Stimulated activated CD8-positive, alpha-beta memory T cell treated with anti-CD3 and anti-CD28 coated beads, Interleukin-15, amount 100 ng/mL, for 24 hours (primary cell): ENCODE measurements at regions not wholly inside any gene's neighbourhood (a gene's known extent, or its start where the extent isn't known, plus 50 kb on each side); places are given as distances from the start of the nearest gene placed in this dataset.
"Not testable (repeated sequence)": the region's sequence is repeated elsewhere in the genome, so short reads cannot be mapped to it uniquely, and the experiment has no call there.

ENCODE experiments used
- DNase-seq: peaks from one replicate; pipeline ENCODE4 v3.0.0-alpha.2; 2020; ENCODE audit warnings: low read depth

DNA sequence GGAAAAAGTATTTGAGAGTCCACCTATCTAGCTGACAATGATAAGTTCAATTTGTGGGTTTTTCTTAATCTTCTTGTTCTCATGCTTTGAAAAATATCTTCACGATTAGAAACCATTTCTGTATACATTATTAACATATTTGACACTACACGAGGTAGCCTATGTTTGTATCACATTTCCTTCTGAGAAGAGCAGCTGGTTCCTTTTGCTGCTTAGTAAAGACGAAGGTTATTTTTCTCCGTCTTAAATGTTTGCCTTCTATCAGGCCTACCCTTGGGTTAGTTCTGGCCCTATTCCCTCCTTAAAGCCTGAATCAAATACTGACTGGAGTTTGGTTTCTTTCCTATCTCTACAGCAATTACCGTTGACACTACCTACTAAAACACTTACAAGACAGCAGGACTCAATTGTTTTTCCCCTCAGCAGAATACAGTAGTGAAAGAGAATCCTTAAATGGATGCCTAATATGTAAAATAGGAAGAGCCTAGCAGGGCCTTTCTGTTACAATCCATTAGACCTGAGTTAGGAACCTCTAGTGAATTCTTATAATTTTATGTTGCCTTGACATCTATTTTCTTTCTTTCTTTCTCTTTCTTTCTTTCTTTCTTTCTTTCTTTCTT is 790.4 kb downstream of the EPHA4 start:
- DNase-seq = no peak

DNA sequence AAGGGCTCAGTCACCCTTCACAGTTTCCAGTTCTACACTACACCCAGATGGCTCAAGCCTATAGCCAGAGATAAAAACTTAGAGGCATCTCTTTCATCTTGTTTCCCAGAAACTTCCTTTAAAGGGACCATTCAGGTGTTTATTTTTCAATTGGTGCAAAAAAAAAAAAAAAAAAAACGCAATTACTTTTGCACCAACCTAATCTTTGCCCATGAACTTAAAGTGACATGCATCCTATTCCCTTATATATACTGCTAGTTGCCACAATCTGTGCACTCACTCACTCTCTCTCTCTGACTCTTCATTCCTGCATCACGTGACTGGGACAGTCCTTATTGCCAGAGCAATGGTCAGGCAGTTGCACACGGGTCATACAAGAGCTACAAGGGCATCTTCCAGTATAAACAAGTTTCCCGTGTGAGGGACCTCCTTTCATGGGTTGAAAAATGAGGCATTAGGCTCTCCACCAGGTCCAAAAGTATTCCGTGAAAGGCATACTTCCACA is 789.4 kb downstream of the EPHA4 start:
- no peak for DNase-seq

DNA sequence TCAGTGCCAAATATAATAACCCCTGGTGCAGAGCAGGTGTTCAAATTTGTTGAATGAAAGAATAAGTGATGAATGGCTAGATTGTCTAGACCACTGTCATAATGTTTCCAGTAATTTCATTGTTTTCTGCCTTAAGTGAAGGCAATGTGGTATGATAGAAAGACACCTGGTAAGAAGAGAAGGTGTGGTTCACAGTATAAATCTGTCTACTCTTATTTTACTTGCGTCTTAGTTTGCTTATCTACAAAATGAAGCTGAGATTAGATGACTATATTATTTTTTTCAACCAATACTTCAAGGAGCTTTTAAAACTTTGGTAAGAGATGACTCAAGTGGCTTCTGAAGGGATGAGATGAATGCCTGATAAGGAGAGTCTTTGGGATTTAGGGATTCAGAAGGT is 788.4 kb downstream of the EPHA4 start:
- no peak for DNase-seq

DNA sequence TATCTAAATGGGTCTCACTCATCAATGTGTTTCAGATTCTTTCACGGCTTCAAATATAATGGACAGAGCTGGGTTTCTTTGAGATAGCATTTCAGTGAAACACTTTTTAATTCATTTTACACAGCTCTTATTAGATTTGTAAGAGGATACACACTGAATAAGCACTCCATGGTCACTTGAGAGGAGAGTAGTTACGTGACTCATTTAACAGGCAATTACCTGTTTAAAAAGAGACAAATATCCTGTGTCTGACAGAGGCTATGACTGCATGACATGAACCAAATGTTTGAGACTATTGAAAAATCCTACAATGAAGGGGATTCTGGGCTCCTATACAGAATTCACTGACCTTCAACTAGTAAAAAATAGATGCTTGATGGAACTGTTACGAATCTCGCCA is 786.9 kb downstream of the EPHA4 start:
- DNase-seq = no peak

DNA sequence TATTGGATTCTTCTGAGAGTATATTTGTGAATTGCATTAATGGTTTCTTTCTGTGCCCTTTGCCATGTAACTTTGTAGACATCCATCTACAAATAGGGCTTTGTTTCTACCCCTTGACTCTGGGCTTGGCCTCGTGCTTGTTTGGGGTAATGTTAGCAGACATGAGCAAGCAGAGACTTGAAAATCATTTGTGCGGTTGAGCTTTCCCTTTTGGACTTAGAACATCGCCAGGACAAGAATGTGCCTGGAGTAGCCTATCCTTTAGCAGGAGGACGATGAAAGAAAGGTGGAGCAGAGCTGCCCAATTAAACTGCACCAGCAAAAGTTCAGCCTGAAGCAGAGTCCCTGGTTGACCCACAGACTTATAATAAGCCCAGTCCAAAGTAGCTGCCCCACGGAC is 785.9 kb downstream of the EPHA4 start:
- no peak for DNase-seq

DNA sequence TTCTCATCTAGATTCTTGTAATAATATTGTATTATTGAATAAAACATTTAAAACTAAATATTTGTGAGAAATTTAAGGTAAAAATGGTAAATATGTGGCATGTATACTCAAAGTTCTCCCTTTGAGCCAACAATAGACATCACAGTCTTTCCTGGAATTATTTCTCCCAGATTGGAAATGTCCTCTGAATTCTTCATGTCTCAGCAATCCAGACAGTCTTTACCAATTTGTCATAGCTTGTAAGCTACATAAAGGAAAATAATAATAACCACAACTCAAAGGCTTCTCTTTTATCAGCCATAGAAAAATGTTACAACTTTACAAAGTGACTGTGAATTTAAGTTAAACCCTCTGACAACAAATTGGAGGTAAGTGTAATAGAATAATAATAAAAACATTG is 784.9 kb downstream of the EPHA4 start:
- no peak for DNase-seq

DNA sequence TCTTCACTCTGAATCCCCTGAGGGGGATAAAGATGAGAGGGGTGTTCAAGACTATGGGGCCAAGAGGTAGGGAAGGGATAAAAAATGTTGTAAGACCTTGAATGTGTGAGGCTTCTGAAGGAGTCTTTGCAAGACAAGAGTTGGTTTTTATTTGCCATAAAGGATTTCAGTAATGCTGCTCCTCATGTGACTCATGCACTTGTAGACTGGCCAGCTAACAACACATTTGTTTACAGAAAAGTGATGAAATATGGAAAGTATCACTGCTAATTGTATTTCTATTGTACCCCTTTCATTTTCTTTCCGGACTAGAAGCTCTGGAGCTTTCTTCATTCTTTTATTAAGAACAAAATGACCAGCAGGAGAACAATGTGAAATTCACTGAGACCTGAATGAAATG is 782.1 kb downstream of the EPHA4 start:
- no peak for DNase-seq

DNA sequence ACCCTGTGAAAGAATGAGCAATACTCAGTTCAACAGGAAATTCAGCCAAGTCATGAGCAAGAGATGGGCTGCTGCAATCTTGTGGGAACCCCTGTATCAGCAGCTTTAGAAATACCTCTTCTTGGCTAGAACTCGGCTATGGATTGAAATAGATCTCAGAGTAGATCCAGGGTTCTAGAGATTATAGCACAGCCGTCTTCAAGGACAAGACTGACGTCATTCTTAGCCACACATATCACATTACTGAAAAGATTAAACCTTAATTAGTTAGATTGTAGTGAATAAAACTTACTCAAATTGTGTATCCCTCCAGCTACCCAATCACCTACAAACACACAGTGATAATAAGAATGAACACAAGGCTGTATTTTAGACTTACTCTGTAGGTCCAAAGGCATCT is 776.4 kb downstream of the EPHA4 start:
- no peak for DNase-seq

DNA sequence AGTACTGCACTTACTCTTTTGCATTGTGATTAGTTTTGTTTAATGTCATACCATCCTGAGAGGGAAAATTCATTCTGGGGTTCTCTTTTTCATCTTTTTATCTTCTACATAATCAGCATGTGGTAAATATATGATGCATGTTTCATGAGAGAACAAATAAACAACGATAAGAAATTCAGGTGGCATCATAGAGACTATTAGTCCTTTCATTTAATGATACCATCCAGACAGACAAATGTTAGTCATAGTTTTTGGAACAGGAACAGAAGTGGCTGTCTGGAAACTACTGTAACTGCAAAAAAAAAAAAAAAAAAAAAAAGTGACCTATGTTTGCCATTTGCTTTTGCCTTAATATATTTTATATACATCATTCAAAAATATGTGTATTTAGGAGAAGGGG is 761.0 kb downstream of the EPHA4 start:
- DNase-seq = no peak

DNA sequence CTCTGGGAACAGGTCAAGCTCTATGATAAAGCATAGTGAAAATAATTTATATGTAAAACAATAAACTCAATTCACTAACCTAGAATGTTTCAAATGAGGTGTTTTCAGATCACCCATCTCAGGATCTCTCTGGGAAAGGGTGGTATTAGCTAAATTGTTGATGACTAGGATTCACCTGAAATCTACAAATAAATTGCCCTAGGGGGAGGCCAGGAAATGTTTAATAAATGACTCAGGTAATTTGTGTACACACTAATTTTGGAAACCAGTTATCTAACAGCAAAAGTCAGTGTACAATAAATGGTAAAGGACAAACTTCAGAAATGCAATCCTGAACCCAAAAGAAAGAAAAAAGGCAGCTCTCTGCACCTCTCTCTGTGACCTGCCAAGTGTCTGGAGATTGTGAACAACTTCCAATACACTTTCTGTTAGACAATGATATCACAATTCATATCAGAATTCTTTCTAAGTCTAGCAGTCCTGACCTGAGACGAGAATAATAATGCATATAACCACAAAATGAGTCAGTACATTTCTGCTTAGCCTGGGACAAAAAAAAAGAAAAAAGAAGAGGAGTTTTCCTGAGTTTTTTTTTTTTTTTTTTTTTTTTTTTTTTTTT is 760.0 kb downstream of the EPHA4 start:
- no peak for DNase-seq

DNA sequence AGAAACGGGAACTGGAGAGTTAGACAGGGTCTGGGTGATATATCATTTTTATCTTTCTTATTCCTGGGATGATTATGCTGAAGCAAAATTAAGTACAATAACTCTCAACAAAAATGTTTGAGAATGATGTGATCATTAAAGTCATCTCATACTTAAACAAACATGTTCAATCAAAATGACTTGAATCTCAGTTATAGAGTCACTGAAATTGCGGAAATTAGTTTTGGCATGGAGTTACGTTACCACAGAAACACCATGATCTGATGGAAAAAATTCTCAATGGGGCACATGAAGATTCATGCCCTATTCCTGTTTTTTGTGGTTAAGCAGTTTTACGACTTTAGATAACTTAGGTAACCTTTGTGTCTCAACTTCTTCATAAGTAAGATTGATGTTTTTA is 757.7 kb downstream of the EPHA4 start:
- no peak for DNase-seq

DNA sequence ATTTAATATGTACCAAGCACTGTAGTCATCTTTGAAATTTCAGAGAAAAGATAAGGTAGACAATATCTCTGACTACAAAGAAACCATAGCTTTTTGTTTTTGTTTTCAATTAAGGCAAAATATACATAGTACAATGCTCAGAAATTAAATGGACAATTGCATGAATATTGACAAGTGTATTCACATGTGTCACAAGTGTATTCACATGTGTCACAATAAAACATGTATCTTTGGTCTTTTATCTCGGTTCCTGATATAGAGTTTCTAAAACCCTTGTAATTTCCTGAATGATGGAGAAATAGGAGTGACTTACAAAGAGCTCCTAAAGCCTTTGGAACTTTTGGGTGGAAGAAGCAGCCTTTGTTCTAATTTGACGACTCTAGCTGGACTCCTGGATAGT is 756.4 kb downstream of the EPHA4 start:
- DNase-seq = no peak

DNA sequence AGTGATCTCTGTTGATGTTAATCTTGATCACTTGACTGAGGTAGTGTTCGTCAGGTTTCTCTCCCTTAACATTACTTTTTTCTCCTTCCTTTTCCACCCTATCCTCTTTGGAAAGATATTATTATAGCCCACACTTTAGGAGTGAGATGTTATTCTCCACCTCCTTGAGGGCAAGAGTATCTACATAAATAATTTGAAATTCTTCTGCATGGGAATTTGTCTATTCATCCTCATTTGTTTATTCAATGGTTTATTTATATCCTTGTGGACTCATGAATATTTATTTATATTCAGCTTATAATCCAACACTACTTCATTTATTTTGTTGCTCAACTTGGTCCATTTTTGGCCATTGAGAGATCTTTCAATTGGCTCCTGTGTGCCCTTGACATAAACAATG is 750.4 kb downstream of the EPHA4 start:
- no peak for DNase-seq

DNA sequence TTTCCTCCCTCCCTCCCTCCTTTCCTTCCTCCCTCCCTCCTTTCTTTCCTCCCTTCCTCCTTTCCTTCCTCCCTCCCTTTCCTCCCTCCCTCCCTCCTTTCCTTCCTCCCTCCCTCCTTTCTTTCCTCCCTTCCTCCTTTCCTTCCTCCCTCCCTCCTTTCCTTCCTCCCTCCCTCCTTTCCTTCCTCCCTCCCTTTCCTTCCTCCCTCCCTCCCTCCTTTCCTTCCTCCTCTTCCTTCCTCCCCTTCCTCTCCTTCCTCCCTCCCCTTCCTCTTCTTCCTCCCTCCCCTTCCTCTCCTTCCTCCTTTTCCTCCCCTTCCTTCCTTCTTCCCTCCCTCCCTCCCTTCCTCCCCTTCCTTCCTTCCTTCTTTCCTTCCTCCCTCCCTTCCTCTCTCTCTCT is 748.5 kb downstream of the EPHA4 start:
- DNase-seq = not testable (repeated sequence)

DNA sequence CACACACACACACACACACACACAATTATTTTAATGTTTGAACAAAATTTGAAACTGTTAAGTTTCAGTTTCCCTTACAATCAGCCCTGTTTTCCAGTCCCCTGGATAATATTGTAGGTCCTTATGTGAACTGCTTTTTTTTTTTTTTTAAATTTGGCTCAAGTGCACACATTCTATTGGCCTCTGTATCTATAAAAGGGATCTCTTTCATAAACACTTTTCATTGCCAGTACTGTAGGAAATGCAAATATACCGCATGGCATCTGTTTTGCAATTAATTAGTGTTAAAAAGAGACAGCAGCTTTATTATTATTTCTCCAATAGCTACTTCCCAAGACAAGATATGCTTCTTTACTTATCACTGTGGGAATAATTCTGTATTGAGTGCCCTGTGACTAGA is 738.7 kb downstream of the EPHA4 start:
- no peak for DNase-seq

DNA sequence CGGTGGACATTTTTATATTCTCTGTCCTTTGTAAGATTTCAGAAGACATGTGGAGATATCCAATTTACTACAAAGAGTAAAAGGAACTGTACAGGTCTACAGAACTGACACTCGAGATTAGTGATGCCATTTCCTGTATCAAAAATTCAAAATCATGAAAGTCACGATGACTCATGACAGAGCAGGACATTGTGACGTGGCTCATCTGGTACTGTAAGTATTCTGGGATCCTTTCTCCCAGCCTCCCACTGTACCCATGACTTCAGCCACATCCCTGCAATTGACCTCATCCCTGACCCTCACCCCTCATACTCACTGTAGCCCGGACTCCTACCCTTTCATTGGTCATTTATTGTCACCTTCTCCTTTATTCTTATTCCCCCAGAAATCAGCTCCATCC is 736.5 kb downstream of the EPHA4 start:
- DNase-seq = no peak

DNA sequence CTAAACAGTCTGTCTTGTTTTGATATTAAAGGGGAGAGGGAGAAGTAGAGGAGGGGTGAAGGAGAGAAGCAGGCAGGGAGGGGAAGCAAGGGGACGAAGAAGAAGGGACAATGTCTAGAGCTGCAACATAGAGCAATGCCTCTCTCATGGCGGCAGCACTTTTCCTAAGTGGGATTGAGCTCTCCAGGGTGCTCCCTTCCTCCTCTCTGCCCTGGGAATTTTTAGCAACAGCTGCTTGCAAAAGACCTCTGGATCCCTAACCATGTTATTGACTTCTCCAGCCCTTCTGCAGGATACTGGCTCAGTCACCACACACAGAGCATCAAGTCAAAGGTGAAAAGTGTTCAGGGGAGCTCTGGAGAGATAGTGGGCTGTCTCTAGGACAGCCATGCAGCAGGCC is 734.9 kb downstream of the EPHA4 start:
- no peak for DNase-seq

DNA sequence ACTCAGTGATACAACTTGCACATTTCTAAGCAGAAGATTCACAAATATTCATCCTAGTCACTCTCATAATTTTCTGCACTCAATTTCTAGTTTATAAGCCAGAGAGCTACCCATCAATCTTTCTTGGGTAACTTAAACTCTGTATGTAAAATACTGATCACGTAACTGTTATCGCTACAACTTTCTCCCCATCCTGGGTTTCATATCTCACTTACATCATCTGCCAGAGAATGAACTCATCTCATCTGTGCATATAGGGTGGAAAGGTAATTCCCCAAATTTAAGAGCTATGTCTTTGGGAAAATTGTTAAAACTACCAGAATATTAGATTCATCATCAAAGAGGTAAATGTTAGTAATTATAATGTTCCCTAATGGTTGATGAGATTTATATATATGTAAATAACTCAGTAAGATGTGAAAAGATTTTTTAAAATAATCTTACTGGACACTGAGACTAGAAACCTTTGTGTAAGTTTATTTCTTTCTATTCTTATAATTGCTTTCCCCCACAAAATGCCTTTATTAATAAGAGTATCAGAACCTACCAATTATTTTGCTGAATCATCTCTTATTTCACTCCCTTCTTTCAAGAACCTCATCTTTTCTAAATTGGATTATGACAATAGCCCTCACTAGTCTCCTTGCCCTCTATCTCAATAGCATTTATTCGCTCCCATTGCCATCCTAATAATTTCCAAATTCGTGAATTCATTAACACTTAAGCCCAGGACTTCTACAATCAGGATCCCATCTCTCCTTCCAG is 729.0 kb downstream of the EPHA4 start:
- DNase-seq = no peak

DNA sequence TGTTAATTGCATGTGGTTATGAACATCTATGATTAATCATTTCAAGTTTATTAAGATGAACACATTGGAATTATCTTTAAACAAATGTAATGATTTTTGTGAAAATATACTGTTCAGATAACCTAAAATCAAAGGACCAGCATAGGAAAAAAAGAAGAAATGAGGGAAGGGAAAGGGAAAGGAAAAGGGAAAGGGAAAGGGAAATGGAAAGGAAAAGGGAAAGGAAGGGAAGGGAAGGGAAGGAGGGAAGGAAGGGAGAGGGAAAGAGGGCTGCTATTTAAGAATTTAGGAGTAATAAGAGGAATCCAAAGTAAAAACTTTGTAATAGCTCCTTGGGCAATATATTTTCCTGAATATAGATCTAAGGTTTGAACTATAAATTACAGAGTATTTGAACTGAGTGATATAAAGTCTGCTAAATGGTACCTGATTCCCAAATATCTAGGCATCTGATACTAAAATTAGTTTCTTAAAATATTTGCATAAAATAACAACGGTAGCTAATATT is 726.3 kb downstream of the EPHA4 start:
- DNase-seq = no peak

DNA sequence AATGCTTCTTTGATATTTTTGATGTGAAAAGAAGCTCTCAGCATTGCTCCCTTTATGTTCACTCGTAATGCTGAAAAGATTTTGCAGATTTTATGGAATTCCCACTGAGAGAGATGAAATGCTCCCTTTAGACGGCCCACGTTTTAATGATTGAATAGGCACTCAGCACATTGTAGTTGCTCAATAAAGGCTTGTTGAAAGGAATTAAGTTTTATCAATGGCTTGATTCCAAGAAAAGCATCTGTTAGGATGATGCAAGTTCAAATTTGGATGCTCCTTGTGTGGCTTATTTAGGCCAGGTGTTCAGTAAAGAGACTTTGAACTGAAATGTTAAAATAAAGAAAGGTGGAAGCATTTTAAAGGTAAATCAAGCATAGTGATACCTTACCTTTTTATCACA is 725.1 kb downstream of the EPHA4 start:
- DNase-seq = no peak

DNA sequence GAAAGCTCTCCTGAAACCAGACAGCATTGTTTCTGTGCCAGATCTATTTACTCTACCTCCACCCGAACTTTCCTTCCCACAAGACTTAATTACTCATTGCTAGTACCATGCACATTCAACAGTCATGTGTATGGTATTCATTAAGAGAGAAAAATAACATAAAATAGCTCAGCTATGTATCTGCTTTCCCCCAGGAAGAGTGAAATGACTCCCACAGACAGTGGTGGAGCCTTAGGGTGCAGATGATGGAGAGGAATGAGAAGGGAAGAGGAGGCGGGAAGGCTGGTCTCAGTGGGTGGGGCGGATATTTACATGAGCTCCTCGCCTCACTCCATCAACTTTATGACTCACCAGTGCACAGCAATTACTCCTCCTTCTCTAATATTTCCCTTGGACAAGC is 724.5 kb downstream of the EPHA4 start:
- DNase-seq = no peak

DNA sequence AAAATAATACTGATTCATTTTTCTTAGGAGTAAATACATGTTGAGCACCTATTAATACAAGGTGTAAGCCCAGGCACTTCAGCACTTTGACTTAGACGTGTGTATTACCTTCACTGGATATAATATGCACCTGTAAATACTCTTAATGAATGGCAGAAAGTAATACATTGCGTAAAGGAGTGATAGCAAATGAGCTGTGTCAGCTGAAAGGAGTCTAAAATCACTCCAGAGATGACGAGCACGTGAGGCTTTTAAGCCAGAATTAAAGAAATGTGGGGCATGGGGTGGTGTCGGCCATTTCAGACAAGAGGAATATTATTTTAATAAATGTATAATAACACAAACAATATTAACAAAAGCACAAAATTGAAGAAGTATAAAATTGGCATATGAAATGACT is 722.7 kb downstream of the EPHA4 start:
- DNase-seq = no peak

DNA sequence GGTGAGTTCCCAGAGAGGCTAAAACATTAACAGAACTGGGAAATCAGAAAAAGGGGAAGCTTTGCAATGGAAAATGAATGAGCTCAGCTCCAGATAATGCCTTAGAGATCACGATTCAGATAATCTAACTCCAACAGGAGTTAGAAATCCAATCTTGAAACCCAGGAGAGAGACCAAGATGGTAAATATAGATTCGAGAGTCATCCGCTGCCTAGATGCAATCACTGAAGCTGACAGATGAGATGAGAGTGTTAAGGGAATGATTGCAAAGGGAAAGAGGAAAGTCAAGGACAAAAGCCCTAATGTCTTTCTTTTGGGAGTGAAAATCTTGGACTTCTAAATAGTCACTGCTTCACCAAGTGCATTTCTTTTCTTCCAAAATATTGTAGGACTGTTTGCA is 722.0 kb downstream of the EPHA4 start:
- no peak for DNase-seq
